Small intestine (tissue), 7 donors: ENCODE measurements at regions not wholly inside any gene's neighbourhood (a gene's known extent, or its start where the extent isn't known, plus 50 kb on each side); places are given as distances from the start of the nearest gene placed in this dataset.
"Not testable (repeated sequence)": the region's sequence is repeated elsewhere in the genome, so short reads cannot be mapped to it uniquely, and the experiment has no call there.

ENCODE experiments used
- DNase-seq, 2 donors: peaks; one replicate each; pipeline versions ENCODE4 v3.0.0 to v3.0.0-alpha.2; 2013
- FAIRE-seq: peaks from 2 replicates; lab custom pipeline; 2012; peaks lifted over from hg19 to GRCh38; lab: Jason Lieb, UNC
- H3K27ac ChIP-seq, 3 donors: one replicate each; pipeline ENCODE4 v1.5.1; 2013; ENCODE audit warnings: low read length in 2 of 3, mild to moderate bottlenecking in 2 of 3, control low read depth in 1 of 3, inconsistent platforms in 1 of 3, low read depth in 1 of 3, moderate library complexity in 1 of 3
- H3K27me3 ChIP-seq, 3 donors: one replicate each; pipeline ENCODE4 v1.6.1; 2013; ENCODE audit warnings: low read length in 3 of 3, inconsistent platforms in 1 of 3; ENCODE audit not compliant: control insufficient read depth in 3 of 3, insufficient read depth in 3 of 3
- H3K36me3 ChIP-seq, 3 donors: one replicate each; pipeline ENCODE4 v1.6.1; 2013; ENCODE audit warnings: low read length in 3 of 3, inconsistent platforms in 1 of 3, low read depth in 1 of 3, mild to moderate bottlenecking in 1 of 3, moderate library complexity in 1 of 3; ENCODE audit not compliant: control insufficient read depth in 3 of 3, insufficient read depth in 2 of 3
- H3K4me1 ChIP-seq, 3 donors: one replicate each; pipeline ENCODE4 v1.6.1; 2013; ENCODE audit warnings: low read length in 2 of 3, inconsistent platforms in 1 of 3, low read depth in 1 of 3, mild to moderate bottlenecking in 1 of 3, moderate library complexity in 1 of 3; ENCODE audit not compliant: control insufficient read depth in 3 of 3, insufficient read depth in 2 of 3
- H3K4me3 ChIP-seq, 3 donors: one replicate each; pipeline ENCODE4 v1.5.1; 2013; ENCODE audit warnings: low read length in 3 of 3, control low read depth in 1 of 3, inconsistent platforms in 1 of 3, low read depth in 1 of 3, mild to moderate bottlenecking in 1 of 3, moderate library complexity in 1 of 3
- H3K9me3 ChIP-seq, 2 donors: one replicate each; pipeline ENCODE4 v1.6.1; 2013; ENCODE audit warnings: low read depth in 1 of 2, low read length in 1 of 2; ENCODE audit not compliant: control insufficient read depth in 2 of 2, insufficient read depth in 1 of 2
- WGBS, 3 donors: extraction: QIAGEN DNeasy Blood & Tissue Kit; methylation state at CpG; one replicate each; pipeline ENCODE4 v1.1.7; 2013; 5-methylcytosine and 5-hydroxymethylcytosine counted together
- donor health status: healthy with polysubstance abuse.
- donor health status: control.
- donor health status: control.
- donor health status: Bipolar disorder and iron deficiency.
- donor health status: healthy.

GRCh38 chr1:100597061-100597741 lies 59.3 kb downstream of the GPR88 start:
- Histone ChIP-seq H3K9me3 (no peaks in the 10 kb centered on the region), H3K4me1 (no peaks in the 10 kb centered on the region), H3K36me3 (no peaks in the 10 kb centered on the region), H3K4me3 (no peak overlapping the region), H3K27me3 (no peaks in the 10 kb centered on the region), H3K27ac (no peak overlapping the region)
- DNase-seq (no peak), FAIRE-seq (no peak)
- WGBS, 3 donors, result 22 to 36% (median 25%) methylated on average over 1 of the region's 1 CpG

GRCh38 chr1:100597784-100598183 lies 59.8 kb downstream of the GPR88 start:
- 46 to 53% (median 53%) methylated on average over 4 of the region's 4 CpGs for WGBS, 3 donors

DNA sequence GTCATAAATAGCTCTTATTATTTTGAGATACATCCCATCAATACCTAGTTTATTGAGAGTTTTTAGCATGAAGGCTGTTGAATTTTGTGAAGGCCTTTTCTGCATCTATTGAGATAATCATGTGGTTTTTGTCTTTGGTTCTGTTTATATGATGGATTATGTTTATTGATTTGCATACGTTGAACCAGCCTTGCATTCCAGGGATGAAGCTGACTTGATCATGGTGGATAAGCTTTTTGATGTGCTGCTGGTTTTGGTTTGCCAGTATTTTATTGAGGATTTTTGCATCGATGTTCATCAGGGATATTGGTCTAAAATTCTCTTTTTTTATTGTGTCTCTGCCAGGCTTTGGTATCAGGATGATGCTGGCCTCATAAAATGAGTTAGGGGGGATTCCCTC lies 62.4 kb downstream of the GPR88 start:
- H3K4me1 ChIP-seq, DNase-seq, FAIRE-seq, H3K27ac ChIP-seq, H3K4me3 ChIP-seq, H3K9me3 ChIP-seq, H3K27me3 ChIP-seq, H3K36me3 ChIP-seq: not testable (repeated sequence)
- WGBS, 3 donors, result 55 to 82% (median 76%) methylated on average over 1 to 2 of the region's 2 CpGs

More at GRCh38 chr1:100597784-100598183, 59.8 kb downstream of the GPR88 start:
- Histone ChIP-seq H3K9me3 (no peaks in the 10 kb centered on the region), H3K27me3 (no peaks in the 10 kb centered on the region), H3K4me3 (no peak overlapping the region), H3K36me3 (no peaks in the 10 kb centered on the region), H3K27ac (no peak overlapping the region), H3K4me1 (no peaks in the 10 kb centered on the region)
- FAIRE-seq (no peak), DNase-seq (no peak)

DNA sequence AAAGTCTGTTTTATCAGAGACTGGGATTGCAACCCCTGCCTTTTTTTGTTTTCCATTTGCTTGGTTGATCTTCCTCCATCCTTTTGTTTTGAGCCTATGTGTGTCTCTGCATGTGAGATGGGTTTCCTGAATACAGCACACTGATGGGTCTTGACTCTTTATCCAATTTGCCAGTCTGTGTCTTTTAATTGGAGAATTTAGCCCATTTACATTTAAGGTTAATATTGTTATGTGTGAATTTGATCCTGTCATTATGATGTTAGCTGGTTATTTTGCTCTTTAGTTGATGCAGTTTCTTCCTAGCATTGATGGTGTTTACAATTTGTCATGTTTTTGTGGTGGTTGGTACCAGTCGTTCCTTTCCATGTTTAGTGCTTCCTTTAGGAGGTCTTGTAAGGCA lies 64.1 kb downstream of the GPR88 start:
- WGBS, 3 donors, result 73 to 79% (median 76%) methylated on average over 1 of the region's 1 CpG
- not testable (repeated sequence) for H3K4me1 ChIP-seq, H3K27ac ChIP-seq, H3K4me3 ChIP-seq, H3K36me3 ChIP-seq, FAIRE-seq, DNase-seq, H3K27me3 ChIP-seq, H3K9me3 ChIP-seq

- Histone ChIP-seq H3K4me1 (no peaks in the 10 kb centered on the region), H3K27ac (no peak overlapping the region), H3K36me3 (no peaks in the 10 kb centered on the region), H3K9me3 (peaks cover 0 to 4% of the 10 kb centered on the region in 2 donors), H3K27me3 (no peaks in the 10 kb centered on the region), H3K4me3 (no peak overlapping the region)
- DNase-seq (no peak), FAIRE-seq (no peak)
- WGBS, 3 donors, result 16 to 68% (median 33%) methylated on average over 1 of the region's 1 CpG
Measured at GRCh38 chr1:100604372-100604771, 66.4 kb downstream of the GPR88 start.

- H3K9me3 ChIP-seq, result peaks cover 0 to 4% of the 10 kb centered on the region in 2 donors
- no peak for FAIRE-seq
- no peaks in the 10 kb centered on the region for H3K4me1 ChIP-seq
- peak in 1 of 2 donors; percentile 17 for DNase-seq
- no peaks in the 10 kb centered on the region for H3K36me3 ChIP-seq
- H3K27ac ChIP-seq, result no peak overlapping the region
- no peaks in the 10 kb centered on the region for H3K27me3 ChIP-seq
- WGBS, 3 donors, result 24 to 39% (median 33%) methylated on average over 3 of the region's 3 CpGs
- no peak overlapping the region for H3K4me3 ChIP-seq
Measured at GRCh38 chr1:100606438-100606837, 68.5 kb downstream of the GPR88 start.

DNA sequence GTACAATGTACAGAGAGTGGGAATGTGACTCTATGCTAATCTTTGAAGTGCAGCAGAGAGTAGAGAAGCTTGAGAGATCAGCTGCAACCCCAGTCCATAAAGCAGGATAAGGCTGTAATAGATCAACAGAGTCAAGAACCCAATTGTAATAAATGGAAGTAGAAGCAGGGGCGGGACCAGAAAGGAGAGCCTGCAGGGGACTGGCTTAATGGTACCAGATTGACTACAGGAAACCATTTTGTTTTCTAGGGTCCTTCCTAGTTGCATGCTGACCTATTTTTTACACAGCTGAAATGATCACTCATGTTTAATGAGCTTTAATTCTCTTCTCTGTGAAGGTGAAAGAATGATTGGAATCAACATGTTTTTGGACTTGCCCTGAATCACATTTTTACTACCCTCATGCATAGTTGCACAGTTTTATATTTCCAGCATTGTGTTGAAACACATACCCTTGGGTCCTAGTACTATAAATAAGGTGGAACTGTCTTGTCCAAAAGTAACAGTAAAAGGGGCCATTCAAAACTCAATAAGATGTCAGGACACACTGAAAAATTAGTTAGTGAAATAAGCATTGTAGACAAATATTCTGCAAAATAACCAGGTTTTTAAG lies 69.8 kb downstream of the GPR88 start:
- FAIRE-seq, result no peak
- peaks cover 0 to 4% of the 10 kb centered on the region in 2 donors for H3K9me3 ChIP-seq
- no peaks in the 10 kb centered on the region for H3K27me3 ChIP-seq
- no peak overlapping the region for H3K27ac ChIP-seq
- 85 to 98% (median 88%) methylated on average over 1 of the region's 1 CpG for WGBS, 3 donors
- H3K4me3 ChIP-seq, result no peak overlapping the region
- H3K36me3 ChIP-seq, result no peaks in the 10 kb centered on the region
- no peak for DNase-seq
- H3K4me1 ChIP-seq, result no peaks in the 10 kb centered on the region

DNA sequence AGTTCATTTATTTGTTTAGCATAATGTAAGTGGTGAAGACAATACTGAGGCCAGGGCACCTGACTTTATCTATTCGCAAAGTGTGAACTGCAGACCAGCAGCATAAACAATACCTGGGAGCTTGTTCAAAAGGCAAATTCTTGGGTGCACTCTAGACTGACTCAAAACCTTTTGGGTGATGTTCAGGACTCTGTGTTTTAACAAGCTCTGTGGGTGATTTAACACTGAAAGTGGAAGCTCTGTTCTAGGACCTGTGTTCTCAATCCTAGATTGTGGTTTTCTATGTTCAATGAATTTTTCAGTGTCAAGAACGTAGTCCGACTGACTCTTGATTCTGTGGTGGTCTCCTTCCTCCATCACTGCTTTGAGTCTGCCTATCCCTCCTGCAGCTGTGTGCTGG lies 71.9 kb downstream of the GPR88 start:
- H3K9me3 ChIP-seq, result no peaks in the 10 kb centered on the region
- no peaks in the 10 kb centered on the region for H3K27me3 ChIP-seq
- DNase-seq, result no peak
- WGBS, 3 donors, result 85 to 93% (median 86%) methylated on average over 3 of the region's 3 CpGs
- FAIRE-seq, result no peak
- no peak overlapping the region for H3K4me3 ChIP-seq
- no peaks in the 10 kb centered on the region for H3K36me3 ChIP-seq
- no peak overlapping the region for H3K27ac ChIP-seq
- no peaks in the 10 kb centered on the region for H3K4me1 ChIP-seq
